ENCODE measurements at regions not wholly inside any gene's neighbourhood (a gene's known extent, or its start where the extent isn't known, plus 50 kb on each side); places are given as distances from the start of the nearest gene placed in this dataset.

GRCh38 chr1:219427403-219427802 is 185.5 kb downstream of the ZC3H11B start (continued):
- no peak for TF ChIP-seq CBX8 (IDR thresholded peaks at IDR 0.05; ENCODE audit: borderline replicate concordance, low read depth, low read length)
